ENCODE measurements at regions not wholly inside any gene's neighbourhood (a gene's known extent, or its start where the extent isn't known, plus 50 kb on each side); places are given as distances from the start of the nearest gene placed in this dataset.

- TF ChIP-seq EZH2 (optimal IDR thresholded peaks at IDR 0.05; ENCODE audit: low read depth, low read length), result no peak
- TF ChIP-seq CTCF (IDR thresholded peaks at IDR 0.05; ENCODE audit: low read length), result no peak
Measured at GRCh38 chr19:31723101-31723500, 373.9 kb upstream of the TSHZ3 start.

All from MM.1S (cell line).